ENCODE measurements at regions not wholly inside any gene's neighbourhood (a gene's known extent, or its start where the extent isn't known, plus 50 kb on each side); places are given as distances from the start of the nearest gene placed in this dataset.

DNA sequence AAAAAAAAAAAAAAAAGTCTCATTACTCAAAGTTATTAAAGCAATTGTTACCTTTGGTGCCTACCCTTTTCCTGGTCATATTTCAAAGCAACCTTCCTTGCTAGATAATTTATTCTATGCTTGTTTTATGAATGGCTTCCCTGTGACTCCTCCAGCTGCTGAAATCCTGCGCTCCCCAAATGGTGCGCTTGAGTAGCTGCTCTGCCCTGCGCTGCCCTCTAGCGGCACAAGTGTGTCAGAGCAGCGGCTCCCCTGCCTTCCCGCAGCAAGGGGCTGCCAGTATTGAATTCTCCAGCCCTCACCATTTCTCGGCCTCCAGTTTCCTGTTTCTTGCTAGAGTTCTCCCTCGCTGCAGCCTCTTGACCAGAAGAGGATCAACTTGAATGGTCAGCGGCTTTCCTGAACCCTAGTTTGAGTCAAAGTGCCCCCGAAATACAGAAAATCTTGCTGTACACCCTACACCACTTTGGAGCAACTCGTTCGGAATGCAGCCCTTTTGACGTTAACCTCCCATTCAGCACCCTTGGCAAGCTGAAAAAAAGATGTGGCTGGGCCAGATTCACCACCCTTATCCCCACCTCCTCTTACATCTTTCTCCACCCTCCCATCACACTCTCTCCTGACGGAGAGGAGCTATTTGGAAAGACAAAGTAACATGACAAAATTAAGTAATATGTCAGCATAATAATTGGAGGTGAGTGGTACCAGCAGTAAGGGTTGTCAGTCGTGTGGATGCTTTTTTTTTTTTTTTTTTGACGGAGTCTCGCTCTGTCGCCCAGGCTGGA, 60.4 kb upstream of the KLHL31 start:
- BruUV-seq (replicated peaks), result no TSS peak
- H3K9me3 ChIP-seq (ENCODE audit: insufficient read depth, low read depth), result no peaks in the 10 kb centered on the region
- H3K36me3 ChIP-seq (ENCODE audit: low read depth), result no peaks in the 10 kb centered on the region
- no peaks in the 10 kb centered on the region for H4K20me1 ChIP-seq (ENCODE audit: insufficient read depth)
- TF ChIP-seq EZH2 (IDR thresholded peaks at IDR 0.05; ENCODE audit: low read depth), result no peak
- TF ChIP-seq, protein P1, sequence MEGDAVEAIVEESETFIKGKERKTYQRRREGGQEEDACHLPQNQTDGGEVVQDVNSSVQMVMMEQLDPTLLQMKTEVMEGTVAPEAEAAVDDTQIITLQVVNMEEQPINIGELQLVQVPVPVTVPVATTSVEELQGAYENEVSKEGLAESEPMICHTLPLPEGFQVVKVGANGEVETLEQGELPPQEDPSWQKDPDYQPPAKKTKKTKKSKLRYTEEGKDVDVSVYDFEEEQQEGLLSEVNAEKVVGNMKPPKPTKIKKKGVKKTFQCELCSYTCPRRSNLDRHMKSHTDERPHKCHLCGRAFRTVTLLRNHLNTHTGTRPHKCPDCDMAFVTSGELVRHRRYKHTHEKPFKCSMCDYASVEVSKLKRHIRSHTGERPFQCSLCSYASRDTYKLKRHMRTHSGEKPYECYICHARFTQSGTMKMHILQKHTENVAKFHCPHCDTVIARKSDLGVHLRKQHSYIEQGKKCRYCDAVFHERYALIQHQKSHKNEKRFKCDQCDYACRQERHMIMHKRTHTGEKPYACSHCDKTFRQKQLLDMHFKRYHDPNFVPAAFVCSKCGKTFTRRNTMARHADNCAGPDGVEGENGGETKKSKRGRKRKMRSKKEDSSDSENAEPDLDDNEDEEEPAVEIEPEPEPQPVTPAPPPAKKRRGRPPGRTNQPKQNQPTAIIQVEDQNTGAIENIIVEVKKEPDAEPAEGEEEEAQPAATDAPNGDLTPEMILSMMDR (conservative IDR thresholded peaks at IDR 0.05), result peak; percentile 92
- peak overlapping the region; percentile 24; the same call in 1 of the 2 replicates for H2AFZ ChIP-seq
- H3K27me3 ChIP-seq (ENCODE audit: insufficient read depth, low read depth), result no peaks in the 10 kb centered on the region
- H3K9me2 ChIP-seq (ENCODE audit: insufficient read depth), result no peaks in the 10 kb centered on the region
- H3F3A ChIP-seq (ENCODE audit: insufficient read depth, low read depth), result peaks cover 17% of the 10 kb centered on the region
- no peaks in the 10 kb centered on the region for H3K79me2 ChIP-seq (ENCODE audit: low read depth)
- ChIA-PET CTCF (interaction anchor here (0.5 to 2.0 kb wide), 9 partner anchors 8 to 651 kb away, joined by 3 to 12 read pairs (median 5); partner anchors contain the start of gene LRRC1), POLR2A (ENCODE audit: unreplicated experiment) (no interaction called here)
- H3K4me3 ChIP-seq, result no peak overlapping the region
- peak in 1 of 2 experiments; percentile 72 for DNase-seq
- intact Hi-C loops (cut with micrococcal nuclease; ENCODE audit: unreplicated experiment), result loop anchor here (5.0 kb wide), 2 partner anchors 554 to 614 kb away; no protein-coding TSS in a partner anchor
- H3K4me2 ChIP-seq, result no peak overlapping the region; the same call in 1 of the 2 replicates
- H3K27ac ChIP-seq, result no peak overlapping the region
- H3K4me1 ChIP-seq (replicated peaks; ENCODE audit: insufficient read depth), result peaks cover 55% of the 10 kb centered on the region

DNA sequence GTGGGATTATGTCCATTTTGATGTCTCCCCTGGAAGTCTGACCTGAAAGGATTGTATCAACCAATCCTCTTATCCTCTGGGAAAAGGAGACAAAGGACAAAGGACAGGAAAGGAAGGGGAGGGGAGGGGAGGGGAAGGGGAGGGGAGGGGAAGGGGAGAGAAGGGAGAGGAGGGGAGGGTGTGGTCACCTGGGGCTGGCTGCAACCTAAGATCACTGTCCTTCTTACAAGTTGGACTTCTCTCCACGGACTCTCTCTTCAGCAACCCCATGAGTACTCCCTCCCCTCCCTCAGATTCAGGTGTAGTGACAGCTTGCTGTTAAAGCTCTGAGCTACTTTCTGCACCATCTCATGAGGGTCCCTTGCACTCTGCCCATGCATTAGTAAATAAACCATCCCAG, 58.9 kb upstream of the KLHL31 start:
- H3K4me2 ChIP-seq, result peak overlapping the region; percentile 55; the same call in 1 of the 2 replicates
- TF ChIP-seq, protein P1 (conservative IDR thresholded peaks at IDR 0.05), result no peak
- no peak for TF ChIP-seq EZH2 (IDR thresholded peaks at IDR 0.05; ENCODE audit: low read depth)
- DNase-seq, result no peak
- no peaks in the 10 kb centered on the region for H3K79me2 ChIP-seq (ENCODE audit: low read depth)
- H3K4me1 ChIP-seq (replicated peaks; ENCODE audit: insufficient read depth), result peaks cover 46% of the 10 kb centered on the region
- peak overlapping the region; percentile 59; the same call in 1 of the 2 replicates for H3K27ac ChIP-seq
- BruUV-seq (replicated peaks), result no TSS peak
- H3K9me3 ChIP-seq (ENCODE audit: insufficient read depth, low read depth), result no peaks in the 10 kb centered on the region
- intact Hi-C loops (cut with micrococcal nuclease; ENCODE audit: unreplicated experiment), result loop anchor here (1.0 kb wide), 1 partner anchor 231 kb away; no protein-coding TSS in a partner anchor
- H3K36me3 ChIP-seq (ENCODE audit: low read depth), result no peaks in the 10 kb centered on the region
- H3F3A ChIP-seq (ENCODE audit: insufficient read depth, low read depth), result peaks cover 17% of the 10 kb centered on the region
- H4K20me1 ChIP-seq (ENCODE audit: insufficient read depth), result no peaks in the 10 kb centered on the region
- H3K27me3 ChIP-seq (ENCODE audit: insufficient read depth, low read depth), result no peaks in the 10 kb centered on the region
- H3K9me2 ChIP-seq (ENCODE audit: insufficient read depth), result no peaks in the 10 kb centered on the region
- H2AFZ ChIP-seq, result no peak overlapping the region
- H3K4me3 ChIP-seq, result no peak overlapping the region
- CTCF ChIA-PET, result interaction anchor here (0.5 to 2.0 kb wide), 5 partner anchors 10 to 750 kb away, joined by 3 to 9 read pairs (median 4); partner anchors contain the start of gene LRRC1
- POLR2A ChIA-PET (ENCODE audit: unreplicated experiment), result interaction anchor here (0.6 to 0.7 kb wide), 2 partner anchors 71 to 1152 kb away, joined by 3 to 7 read pairs; no protein-coding TSS in a partner anchor

DNA sequence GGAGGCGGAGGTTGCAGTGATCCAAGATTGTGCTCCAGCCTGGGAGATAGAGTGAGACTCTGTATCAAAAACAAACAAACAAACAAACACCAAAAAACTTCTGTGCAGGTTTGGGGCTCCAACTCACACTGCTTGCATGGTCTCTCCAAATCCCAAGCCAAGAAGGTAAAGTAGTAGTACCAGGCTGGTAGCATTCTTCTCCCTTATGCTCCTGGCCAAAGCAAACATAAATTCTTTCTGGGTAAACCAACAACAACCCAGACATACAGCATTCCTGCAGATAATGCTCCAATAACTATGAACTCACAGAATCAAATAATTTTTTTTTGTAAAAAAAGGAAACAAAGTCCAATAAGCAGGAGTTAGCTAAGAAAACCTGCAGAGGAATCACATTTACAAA, 57.8 kb upstream of the KLHL31 start:
- Histone ChIP-seq H3K4me3 (0 out of 2 replicates have a peak overlapping the region, but pooled peaks have one; percentile 7), H3K4me1 (replicated peaks; ENCODE audit: insufficient read depth) (peaks cover 41% of the 10 kb centered on the region), H2AFZ (no peak overlapping the region), H3K4me2 (peak overlapping the region; percentile 55), H3K9me3 (ENCODE audit: insufficient read depth, low read depth) (no peaks in the 10 kb centered on the region), H3K79me2 (ENCODE audit: low read depth) (no peaks in the 10 kb centered on the region), H3K27me3 (ENCODE audit: insufficient read depth, low read depth) (no peaks in the 10 kb centered on the region), H3K27ac (peak overlapping the region; percentile 59), H3F3A (ENCODE audit: insufficient read depth, low read depth) (peaks cover 17% of the 10 kb centered on the region), H4K20me1 (ENCODE audit: insufficient read depth) (no peaks in the 10 kb centered on the region), H3K36me3 (ENCODE audit: low read depth) (no peaks in the 10 kb centered on the region), H3K9me2 (ENCODE audit: insufficient read depth) (no peaks in the 10 kb centered on the region)
- DNase-seq, result peak; percentile 17 to 87
- intact Hi-C loops (cut with micrococcal nuclease; ENCODE audit: unreplicated experiment), result no loop called here
- TF ChIP-seq EZH2 (IDR thresholded peaks at IDR 0.05; ENCODE audit: low read depth), result no peak
- TF ChIP-seq, protein P1 (conservative IDR thresholded peaks at IDR 0.05), result no peak
- no TSS peak for BruUV-seq (replicated peaks)
- ChIA-PET CTCF (interaction anchor here (1.2 kb wide), 1 partner anchor 12 kb away, joined by 3 read pairs; no protein-coding TSS in a partner anchor), POLR2A (ENCODE audit: unreplicated experiment) (no interaction called here)
